Loucy (cell line): ENCODE measurements at regions not wholly inside any gene's neighbourhood (a gene's known extent, or its start where the extent isn't known, plus 50 kb on each side); places are given as distances from the start of the nearest gene placed in this dataset.

Experiments used
- CTCF ChIP-seq: fragments of 200-600 bp; sonication (generic); conservative IDR thresholded peaks from 2 replicates; pipeline ENCODE4 v1.5.1; 2014; ENCODE audit warnings: mild to moderate bottlenecking, antibody characterized with exemption, low read length
- EZH2phosphoT487 ChIP-seq: fragments of 200-600 bp; IDR thresholded peaks from 2 replicates; pipeline ENCODE4 v1.6.1; 2018; ENCODE audit warnings: antibody characterized with exemption, mild to moderate bottlenecking, moderate library complexity, borderline replicate concordance

DNA sequence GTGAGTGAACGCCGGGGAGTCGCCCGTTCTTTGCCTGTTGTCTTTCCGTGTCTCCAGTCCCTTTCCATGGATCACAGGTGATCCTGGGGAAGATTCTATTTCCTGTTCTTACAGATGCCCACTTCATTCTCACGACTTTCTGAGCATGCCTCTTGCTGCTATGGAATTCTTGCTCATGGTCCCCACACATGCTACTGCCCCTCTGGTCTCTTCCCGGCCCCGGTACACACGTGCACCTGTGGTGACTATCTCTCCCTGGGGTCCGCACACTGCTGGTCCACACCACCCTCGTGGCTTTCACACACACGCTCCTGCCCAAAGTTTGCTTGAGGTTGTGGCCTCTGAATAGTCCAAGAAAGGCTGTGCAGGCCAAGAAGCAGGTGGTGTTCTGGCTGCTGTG lies 67.9 kb upstream of the ALKAL2 start:
- no peak for TF ChIP-seq CTCF
- TF ChIP-seq EZH2phosphoT487, result no peak
